Non-pigmented ciliary epithelial cell (primary cell): ENCODE measurements at regions not wholly inside any gene's neighbourhood (a gene's known extent, or its start where the extent isn't known, plus 50 kb on each side); places are given as distances from the start of the nearest gene placed in this dataset.
A peak's percentile ranks its signal among the peaks of the same experiment; 100 is the strongest.
"Not testable (repeated sequence)": the region's sequence is repeated elsewhere in the genome, so short reads cannot be mapped to it uniquely, and the experiment has no call there.

Experiments used
- DNase-seq: peaks from one replicate; pipeline ENCODE4 v3.0.0-alpha.2; 2010; ENCODE audit warnings: low read depth

GRCh38 chr5:58199087-58199486 lies 260.8 kb downstream of the PLK2 start:
- no peak for DNase-seq

- no peak for DNase-seq
These were observed 261.6 kb downstream of the PLK2 start for GRCh38 chr5:58198330-58198729.

- DNase-seq = no peak
These were observed 262.0 kb downstream of the PLK2 start for GRCh38 chr5:58197875-58198274.

DNA sequence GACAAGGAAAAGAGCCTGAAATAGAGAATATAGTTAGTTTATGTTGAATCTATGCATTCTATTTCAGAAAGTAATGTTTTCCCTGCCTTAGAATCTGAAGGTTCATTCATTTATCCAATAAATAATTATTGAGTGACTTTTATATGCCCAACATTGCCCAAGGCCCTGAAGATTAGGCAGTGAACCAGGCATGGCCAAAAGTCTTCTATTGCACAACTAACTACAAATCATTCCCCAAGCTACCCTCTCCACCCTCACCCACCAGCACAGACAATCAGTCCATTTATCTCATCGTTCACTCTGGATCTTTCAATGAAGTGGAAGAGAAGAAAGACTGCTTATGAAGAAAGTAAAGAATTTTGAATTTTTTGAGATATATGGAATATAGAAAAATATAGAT lies 268.4 kb downstream of the PLK2 start:
- DNase-seq = no peak

- peak; percentile 93 for DNase-seq
These were observed 271.6 kb downstream of the PLK2 start for GRCh38 chr5:58188262-58188651.

GRCh38 chr5:58187432-58188261 lies 272.2 kb downstream of the PLK2 start:
- no peak for DNase-seq

GRCh38 chr5:58185801-58186200 lies 274.1 kb downstream of the PLK2 start:
- peak; percentile 30 for DNase-seq

GRCh38 chr5:58185397-58185796 lies 274.5 kb downstream of the PLK2 start:
- no peak for DNase-seq

- peak; percentile 32 for DNase-seq
These were observed 275.0 kb downstream of the PLK2 start for GRCh38 chr5:58184910-58185309.

GRCh38 chr5:58183786-58184085 lies 276.1 kb downstream of the PLK2 start:
- no peak for DNase-seq

GRCh38 chr5:58183078-58183785 lies 276.7 kb downstream of the PLK2 start:
- DNase-seq = no peak

GRCh38 chr5:58182287-58182841 lies 277.5 kb downstream of the PLK2 start:
- no peak for DNase-seq

GRCh38 chr5:58181578-58182286 lies 278.2 kb downstream of the PLK2 start:
- DNase-seq = no peak

- DNase-seq = no peak
These were observed 286.9 kb downstream of the PLK2 start for GRCh38 chr5:58172946-58173345.

DNA sequence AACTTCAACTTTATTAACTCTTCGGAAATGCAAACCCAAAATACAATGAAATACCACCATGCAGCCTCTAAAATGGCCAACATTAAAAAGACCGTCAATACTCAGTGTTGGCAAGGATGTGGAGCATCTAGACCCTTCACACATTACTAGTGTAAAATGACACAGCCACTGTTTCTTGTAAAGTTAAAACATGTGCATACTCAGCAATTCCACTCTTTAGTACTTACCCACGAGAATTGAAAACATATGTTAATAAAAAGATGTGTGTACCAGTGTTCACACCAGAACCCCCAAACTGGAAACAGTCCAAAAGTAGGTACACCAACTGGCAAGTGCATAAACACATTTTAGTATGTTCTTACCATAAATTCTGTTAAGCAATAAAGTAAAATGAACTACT lies 294.7 kb downstream of the PLK2 start:
- DNase-seq = no peak

DNA sequence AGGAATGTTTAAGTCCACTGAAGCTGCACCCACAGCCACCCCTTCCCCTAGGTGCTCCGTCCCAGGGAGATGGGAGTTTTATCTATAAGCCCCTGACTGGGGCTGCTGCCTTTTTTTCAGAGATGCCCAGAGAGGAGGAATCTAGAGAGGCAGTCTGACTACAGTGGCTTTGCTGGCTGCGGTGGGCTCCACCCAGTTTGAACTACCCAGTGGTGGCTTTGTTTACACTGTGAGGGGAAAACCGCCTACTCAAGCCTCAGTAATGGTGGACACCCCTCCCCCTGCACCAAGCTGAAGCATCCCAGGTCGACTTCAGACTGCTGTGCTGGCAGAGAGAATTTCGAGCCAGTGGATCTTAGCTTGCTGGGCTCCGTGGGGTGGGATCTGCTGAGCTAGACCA lies 298.0 kb downstream of the PLK2 start:
- not testable (repeated sequence) for DNase-seq

DNA sequence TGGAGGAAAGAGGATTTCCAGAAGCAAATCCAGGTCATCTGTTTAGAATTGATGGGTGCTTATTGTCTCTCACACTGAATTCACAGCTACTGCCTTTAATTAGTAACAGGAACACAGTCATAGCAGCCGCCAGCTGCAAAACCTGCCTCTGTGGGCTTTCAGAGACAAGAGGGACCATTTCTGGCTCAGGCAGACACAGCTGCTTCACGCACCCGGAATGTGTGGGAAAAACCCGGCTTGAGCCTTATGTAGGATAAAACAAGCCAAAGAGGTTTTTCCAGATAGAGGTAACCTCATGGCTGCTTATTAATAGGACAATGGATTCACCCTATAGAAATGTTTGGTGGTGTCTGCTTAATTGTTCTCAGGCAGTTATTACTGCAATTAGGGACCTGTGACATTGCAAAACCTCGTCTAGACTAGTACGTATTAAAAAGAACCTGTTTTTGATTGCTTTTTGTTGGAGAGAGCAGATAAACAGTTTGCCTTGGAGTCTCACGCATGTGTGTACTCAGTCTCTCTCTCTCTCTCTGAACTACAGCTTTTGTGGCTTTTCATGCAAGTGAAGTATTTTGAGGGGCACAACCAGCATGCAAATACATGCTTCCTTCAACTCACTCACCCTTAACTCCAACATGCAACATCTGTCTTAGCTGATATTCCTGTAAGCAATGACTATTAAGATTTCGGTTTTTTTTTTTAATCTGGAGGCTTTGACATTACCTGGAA lies 302.7 kb downstream of the PLK2 start:
- no peak for DNase-seq

DNA sequence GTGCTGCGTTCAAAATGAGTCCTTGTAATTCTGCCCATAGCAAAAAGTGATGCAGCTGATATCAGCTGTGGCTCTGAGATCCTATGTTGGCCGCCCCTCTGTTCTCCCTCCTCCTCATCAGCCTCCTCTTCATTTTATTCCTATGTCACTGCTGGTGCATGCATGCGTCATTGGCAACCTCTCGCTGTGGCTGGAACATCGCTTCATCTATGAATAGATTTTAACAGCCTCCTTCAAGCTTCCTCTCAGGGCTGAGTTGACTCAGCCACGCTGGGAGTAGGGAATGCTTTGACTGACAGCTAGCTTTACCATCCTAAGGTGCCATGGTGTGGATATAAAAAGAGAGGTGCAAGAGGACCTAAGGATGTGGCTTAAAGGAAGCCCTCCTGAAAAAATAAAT lies 303.5 kb downstream of the PLK2 start:
- no peak for DNase-seq

GRCh38 chr5:58153255-58153654 lies 306.6 kb downstream of the PLK2 start:
- no peak for DNase-seq

GRCh38 chr5:58151414-58151813 lies 308.5 kb downstream of the PLK2 start:
- no peak for DNase-seq

- no peak for DNase-seq
These were observed 309.0 kb downstream of the PLK2 start for GRCh38 chr5:58150926-58151325.

DNA sequence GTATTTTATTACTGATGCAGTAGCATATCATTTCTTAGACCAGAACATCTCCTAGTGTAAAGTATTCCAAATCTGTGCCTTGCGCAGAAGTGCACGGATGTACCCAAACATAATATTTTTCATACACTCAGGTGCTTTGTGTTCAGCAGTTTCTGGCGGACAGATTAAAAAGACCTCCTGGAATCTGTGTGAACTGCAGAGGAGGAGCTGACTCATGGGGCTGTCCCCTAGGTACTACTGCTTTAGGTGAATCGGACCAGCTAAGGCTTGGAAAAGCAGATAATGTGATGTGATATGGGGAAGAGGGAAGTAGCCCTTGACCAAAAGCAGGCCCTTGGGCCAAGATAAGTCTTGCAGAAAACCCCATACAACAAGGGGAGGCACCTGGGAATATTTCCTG lies 310.1 kb downstream of the PLK2 start:
- no peak for DNase-seq
